Adrenal gland (tissue), 9 donors: ENCODE measurements at regions not wholly inside any gene's neighbourhood (a gene's known extent, or its start where the extent isn't known, plus 50 kb on each side); places are given as distances from the start of the nearest gene placed in this dataset.

Experiments
- DNase-seq, 7 donors: peaks; one replicate each; pipeline ENCODE4 v3.0.0-alpha.2; 2019 to 2020
- H3K27ac ChIP-seq, 5 donors: fragments of 200-600 bp; sonication (generic) in 4 of 5; 1 replicate in 3 of 5; 2 replicates in 2 of 5; pipeline versions ENCODE4 v1.5.1 to v1.8.0; 2016 to 2020; ENCODE audit warnings: mild to moderate bottlenecking in 1 of 5
- H3K27me3 ChIP-seq: fragments of 200-600 bp; 2 replicates; pipeline ENCODE4 v1.8.0; 2021
- H3K36me3 ChIP-seq, 2 donors: fragments of 200-600 bp; replicated peaks in 1 of 2; 1 replicate in 1 of 2; 2 replicates in 1 of 2; pipeline versions ENCODE4 v1.5.1 to v1.8.0; 2018 to 2022
- H3K4me1 ChIP-seq, 2 donors: fragments of 200-600 bp; replicated peaks in 1 of 2; 1 replicate in 1 of 2; 2 replicates in 1 of 2; pipeline versions ENCODE4 v1.5.1 to v1.8.0; 2018 to 2021
- H3K4me3 ChIP-seq, 4 donors: fragments of 200-600 bp; sonication (generic) in 3 of 4; one replicate each; pipeline ENCODE4 v1.5.1; 2016 to 2018
- H3K9me3 ChIP-seq, 3 donors: fragments of 200-600 bp; sonication (generic) in 1 of 3; replicated peaks in 1 of 3; 1 replicate in 2 of 3; 2 replicates in 1 of 3; pipeline versions ENCODE4 v1.5.1 to v1.8.0; 2016 to 2021
- CTCF ChIP-seq, 6 experiments: fragments of 450-650 bp in 4 of 6; fragments of 200-600 bp in 2 of 6; sonication (generic) in 1 of 6; IDR thresholded peaks; 1 replicate in 5 of 6; 2 replicates in 1 of 6; pipeline versions ENCODE4 v1.5.1 to v1.8.0; 2016 to 2021; ENCODE audit warnings: antibody characterized with exemption in 6 of 6, mild to moderate bottlenecking in 2 of 6, moderate library complexity in 1 of 6
- POLR2A ChIP-seq, 2 donors: fragments of 450-650 bp; IDR thresholded peaks; one replicate each; pipeline ENCODE4 v1.6.1; 2017; ENCODE audit warnings: antibody characterized with exemption in 2 of 2, mild to moderate bottlenecking in 2 of 2, moderate library complexity in 1 of 2
- WGBS, 4 donors: extraction: QIAGEN DNeasy Blood & Tissue Kit in 2 of 4; methylation state at CpG; one replicate each; pipeline versions ENCODE4 v1.1.5 to v1.1.7; 2013 to 2017; 5-methylcytosine and 5-hydroxymethylcytosine counted together
- intact Hi-C, 2 donors: fragments of 100-400 bp; cut with DNase I; formaldehyde crosslinking; loops; one replicate each; pipeline versions ENCODE4 v1.14.1 to v1.15.0; 2022 to 2023
- donor health status: healthy with polysubstance abuse.
- donor health status: Bipolar disorder and iron deficiency.
- donor health status: DM: yes; HTN: yes; CAD: no.
- donor health status: DM: no; HTN: no; CAD: no.
- donor health status: DM: no; HTN: no; CAD: no.

GRCh38 chr15:81950841-81951414 lies 94.9 kb downstream of the MEX3B start:
- H3K4me1 ChIP-seq: no peaks in the 10 kb centered on the region
- no peak for TF ChIP-seq CTCF (IDR thresholded peaks at IDR 0.05)
- no peaks in the 10 kb centered on the region for H3K27me3 ChIP-seq
- no peak overlapping the region for H3K4me3 ChIP-seq
- no peaks in the 10 kb centered on the region for H3K9me3 ChIP-seq
- H3K27ac ChIP-seq: no peak overlapping the region
- DNase-seq: no peak
- intact Hi-C loops: no loop called here
- H3K36me3 ChIP-seq: no peaks in the 10 kb centered on the region
- WGBS, 4 donors: 48 to 61% (median 54%) methylated on average over 7 of the region's 7 CpGs

GRCh38 chr15:81948751-81949150 lies 97.1 kb downstream of the MEX3B start:
- no peak overlapping the region for H3K27ac ChIP-seq
- H3K4me1 ChIP-seq: no peaks in the 10 kb centered on the region
- H3K4me3 ChIP-seq: no peak overlapping the region
- no peaks in the 10 kb centered on the region for H3K36me3 ChIP-seq
- 68 to 77% (median 75%) methylated on average over 11 of the region's 11 CpGs for WGBS, 4 donors
- H3K27me3 ChIP-seq: no peaks in the 10 kb centered on the region
- no peak for DNase-seq
- TF ChIP-seq CTCF (IDR thresholded peaks at IDR 0.05) (no peak), POLR2A (IDR thresholded peaks at IDR 0.05) (no peak)
- H3K9me3 ChIP-seq: no peaks in the 10 kb centered on the region
- intact Hi-C loops: no loop called here

GRCh38 chr15:81948222-81948621 lies 97.6 kb downstream of the MEX3B start:
- no peaks in the 10 kb centered on the region for H3K36me3 ChIP-seq
- DNase-seq: no peak
- H3K4me1 ChIP-seq: no peaks in the 10 kb centered on the region
- no peaks in the 10 kb centered on the region for H3K9me3 ChIP-seq
- intact Hi-C loops: no loop called here
- WGBS, 4 donors: 74 to 86% (median 83%) methylated on average over 8 of the region's 8 CpGs
- no peak overlapping the region for H3K4me3 ChIP-seq
- no peaks in the 10 kb centered on the region for H3K27me3 ChIP-seq
- TF ChIP-seq CTCF (IDR thresholded peaks at IDR 0.05) (no peak), POLR2A (IDR thresholded peaks at IDR 0.05) (no peak)
- no peak overlapping the region for H3K27ac ChIP-seq

- Histone ChIP-seq H3K27me3 (no peaks in the 10 kb centered on the region), H3K4me1 (no peaks in the 10 kb centered on the region), H3K27ac (no peak overlapping the region), H3K4me3 (no peak overlapping the region), H3K36me3 (no peaks in the 10 kb centered on the region), H3K9me3 (no peaks in the 10 kb centered on the region)
- no peak for DNase-seq
- TF ChIP-seq CTCF (IDR thresholded peaks at IDR 0.05): no peak
- TF ChIP-seq POLR2A (IDR thresholded peaks at IDR 0.05): no peak
- WGBS, 4 donors: 44 to 63% (median 57%) methylated on average over 2 of the region's 2 CpGs
- intact Hi-C loops: no loop called here
Observed at GRCh38 chr15:81947548-81947947, 98.3 kb downstream of the MEX3B start.
